ENCODE measurements at regions not wholly inside any gene's neighbourhood (a gene's known extent, or its start where the extent isn't known, plus 50 kb on each side); places are given as distances from the start of the nearest gene placed in this dataset.

DNA sequence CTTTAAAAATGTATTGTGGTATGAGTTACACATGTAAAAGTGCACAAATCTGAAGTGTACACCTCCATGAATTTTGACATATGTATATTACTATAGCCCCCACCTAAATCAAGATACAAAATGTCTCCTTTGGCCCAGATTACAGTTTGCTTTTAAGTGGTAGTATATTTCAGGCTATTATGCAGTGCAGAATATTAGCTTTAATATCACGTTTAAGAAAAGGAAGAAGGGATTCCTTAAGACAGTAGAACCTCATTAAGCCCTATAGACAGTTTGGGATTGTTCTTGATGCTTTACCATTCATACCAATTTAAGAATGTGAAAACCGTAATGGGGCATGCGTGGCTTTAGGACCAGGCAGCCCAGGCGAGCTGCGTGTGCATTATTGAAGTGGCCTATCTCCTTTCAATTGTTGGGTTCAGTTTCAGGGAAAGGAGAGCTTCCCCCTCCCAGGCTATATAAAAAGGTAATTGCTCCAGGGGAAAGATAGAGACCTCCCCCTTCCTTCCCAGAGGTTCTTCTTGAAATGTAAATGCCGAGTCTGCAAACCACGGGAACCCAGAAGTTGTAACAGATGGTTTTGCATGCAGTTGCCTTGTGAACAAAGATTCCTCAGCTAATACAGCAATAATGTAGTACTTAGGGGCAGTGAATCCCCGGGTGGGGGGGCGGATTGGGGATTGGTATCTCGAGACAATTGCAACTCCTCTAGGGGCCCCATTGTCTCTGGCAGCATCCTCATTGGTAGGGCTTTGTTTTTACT is 106.1 kb downstream of the UCHL1 start:
- TF ChIP-seq, protein P1, sequence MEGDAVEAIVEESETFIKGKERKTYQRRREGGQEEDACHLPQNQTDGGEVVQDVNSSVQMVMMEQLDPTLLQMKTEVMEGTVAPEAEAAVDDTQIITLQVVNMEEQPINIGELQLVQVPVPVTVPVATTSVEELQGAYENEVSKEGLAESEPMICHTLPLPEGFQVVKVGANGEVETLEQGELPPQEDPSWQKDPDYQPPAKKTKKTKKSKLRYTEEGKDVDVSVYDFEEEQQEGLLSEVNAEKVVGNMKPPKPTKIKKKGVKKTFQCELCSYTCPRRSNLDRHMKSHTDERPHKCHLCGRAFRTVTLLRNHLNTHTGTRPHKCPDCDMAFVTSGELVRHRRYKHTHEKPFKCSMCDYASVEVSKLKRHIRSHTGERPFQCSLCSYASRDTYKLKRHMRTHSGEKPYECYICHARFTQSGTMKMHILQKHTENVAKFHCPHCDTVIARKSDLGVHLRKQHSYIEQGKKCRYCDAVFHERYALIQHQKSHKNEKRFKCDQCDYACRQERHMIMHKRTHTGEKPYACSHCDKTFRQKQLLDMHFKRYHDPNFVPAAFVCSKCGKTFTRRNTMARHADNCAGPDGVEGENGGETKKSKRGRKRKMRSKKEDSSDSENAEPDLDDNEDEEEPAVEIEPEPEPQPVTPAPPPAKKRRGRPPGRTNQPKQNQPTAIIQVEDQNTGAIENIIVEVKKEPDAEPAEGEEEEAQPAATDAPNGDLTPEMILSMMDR (IDR thresholded peaks at IDR 0.05; ENCODE audit: low read depth, low read length): no peak
- TF ChIP-seq EZH2phosphoT487 (IDR thresholded peaks at IDR 0.05; ENCODE audit: low read depth): no peak

All from OCI-LY3 (cell line).